H9 (cell line): ENCODE measurements at regions not wholly inside any gene's neighbourhood (a gene's known extent, or its start where the extent isn't known, plus 50 kb on each side); places are given as distances from the start of the nearest gene placed in this dataset.

Experiments used
- DNase-seq: peaks from one replicate; pipeline ENCODE4 v3.0.0-alpha.2; 2017
- H2AFZ ChIP-seq: one replicate; pipeline ENCODE4 v1.6.1; 2013; ENCODE audit warnings: mild to moderate bottlenecking, low read length, control low read depth, moderate library complexity
- H2AK5ac ChIP-seq: 2 replicates; pipeline ENCODE4 v1.6.1; 2013; ENCODE audit warnings: low read length, control low read depth, mixed read lengths; ENCODE audit not compliant: insufficient read length
- H2BK120ac ChIP-seq: one replicate; pipeline ENCODE4 v1.6.1; 2013; ENCODE audit warnings: low read depth, mild to moderate bottlenecking, low read length, control low read depth, inconsistent platforms; ENCODE audit not compliant: poor library complexity, severe bottlenecking
- H2BK12ac ChIP-seq: 2 replicates; pipeline ENCODE4 v1.6.1; 2013; ENCODE audit warnings: low read length, control low read depth, mixed read lengths, low read depth; ENCODE audit not compliant: insufficient read length
- H2BK15ac ChIP-seq: 2 replicates; pipeline ENCODE4 v1.6.1; 2013; ENCODE audit warnings: low read depth, low read length, control low read depth
- H2BK20ac ChIP-seq: one replicate; pipeline ENCODE4 v1.6.1; 2013; ENCODE audit warnings: low read depth, mild to moderate bottlenecking, low read length, control low read depth, inconsistent platforms; ENCODE audit not compliant: poor library complexity, severe bottlenecking
- H2BK5ac ChIP-seq: 2 replicates; pipeline ENCODE4 v1.6.1; 2013; ENCODE audit warnings: low read length, control low read depth, mixed read lengths; ENCODE audit not compliant: insufficient read length
- H3K14ac ChIP-seq: 2 replicates; pipeline ENCODE4 v1.6.1; 2013; ENCODE audit warnings: low read length, control low read depth; ENCODE audit not compliant: insufficient read depth
- H3K18ac ChIP-seq: 2 replicates; pipeline ENCODE4 v1.6.1; 2013; ENCODE audit warnings: low read depth, mild to moderate bottlenecking, mixed read lengths, low read length, control low read depth; ENCODE audit not compliant: insufficient read length
- H3K23ac ChIP-seq: 2 replicates; pipeline ENCODE4 v1.6.1; 2013; ENCODE audit warnings: low read length, control low read depth, mixed read lengths, low read depth; ENCODE audit not compliant: insufficient read length
- H3K23me2 ChIP-seq: 2 replicates; pipeline ENCODE4 v1.6.1; 2013; ENCODE audit warnings: low read depth, mild to moderate bottlenecking, mixed read lengths, low read length, control low read depth; ENCODE audit not compliant: insufficient read length, poor library complexity, severe bottlenecking
- H3K27ac ChIP-seq: 2 replicates; pipeline ENCODE4 v1.5.1; 2013; ENCODE audit warnings: low read length, control low read depth, mixed read lengths, low read depth; ENCODE audit not compliant: insufficient read length
- H3K27me3 ChIP-seq: 2 replicates; pipeline ENCODE4 v1.6.1; 2013; ENCODE audit warnings: low read length, control low read depth, inconsistent platforms; ENCODE audit not compliant: insufficient read depth
- H3K4ac ChIP-seq: 2 replicates; pipeline ENCODE4 v1.6.1; 2013; ENCODE audit warnings: low read depth, mild to moderate bottlenecking, control low read depth, inconsistent platforms, low read length, moderate library complexity
- H3K4me1 ChIP-seq: 2 replicates; pipeline ENCODE4 v1.6.1; 2013; ENCODE audit warnings: low read length, control low read depth, inconsistent platforms; ENCODE audit not compliant: insufficient read depth
- H3K4me2 ChIP-seq: 2 replicates; pipeline ENCODE4 v1.6.1; 2013; ENCODE audit warnings: low read length, control low read depth, mixed read lengths; ENCODE audit not compliant: insufficient read length, insufficient read depth
- H3K56ac ChIP-seq: 2 replicates; pipeline ENCODE4 v1.6.1; 2013; ENCODE audit warnings: low read depth, mild to moderate bottlenecking, mixed read lengths, low read length, control low read depth; ENCODE audit not compliant: insufficient read length
- H3K79me1 ChIP-seq: 2 replicates; pipeline ENCODE4 v1.6.1; 2013; ENCODE audit warnings: low read depth, mild to moderate bottlenecking, moderate library complexity, low read length, control low read depth, inconsistent platforms; ENCODE audit not compliant: insufficient read depth, poor library complexity, severe bottlenecking
- H3K79me2 ChIP-seq: 2 replicates; pipeline ENCODE4 v1.6.1; 2013; ENCODE audit warnings: low read length, control low read depth, inconsistent platforms; ENCODE audit not compliant: insufficient read depth
- H3K9ac ChIP-seq: 2 replicates; pipeline ENCODE4 v1.6.1; 2013; ENCODE audit warnings: low read length, control low read depth, mixed read lengths; ENCODE audit not compliant: insufficient read length; ENCODE audit errors: extremely low read depth
- H3K9me3 ChIP-seq: one replicate; pipeline ENCODE4 v1.6.1; 2013; ENCODE audit warnings: low read depth, low read length, inconsistent platforms; ENCODE audit not compliant: control insufficient read depth
- H3T11ph ChIP-seq: one replicate; pipeline ENCODE4 v1.6.1; 2013; ENCODE audit warnings: mild to moderate bottlenecking, low read length, control low read depth, inconsistent platforms
- H4K20me1 ChIP-seq: one replicate; pipeline ENCODE4 v1.6.1; 2013; ENCODE audit not compliant: control insufficient read depth, insufficient read length, insufficient read depth
- H4K5ac ChIP-seq: 2 replicates; pipeline ENCODE4 v1.6.1; 2013; ENCODE audit warnings: low read depth, mild to moderate bottlenecking, mixed read lengths, low read length, control low read depth; ENCODE audit not compliant: insufficient read length
- H4K8ac ChIP-seq: replicated peaks from 2 replicates; pipeline ENCODE4 v1.6.1; 2013; ENCODE audit warnings: low read length, control low read depth, mixed read lengths, low read depth; ENCODE audit not compliant: insufficient read length
- H4K91ac ChIP-seq: 2 replicates; pipeline ENCODE4 v1.6.1; 2013; ENCODE audit warnings: low read depth, mild to moderate bottlenecking, moderate library complexity, mixed read lengths, low read length, control low read depth; ENCODE audit not compliant: insufficient read length
- H3K27ac Mint-ChIP-seq, 3 experiments: 2 replicates in 2 of 3; 3 replicates in 1 of 3; pipeline ENCODE4 v1.8.0; 2020 to 2021; ENCODE audit warnings: mixed read lengths in 3 of 3, mild to moderate bottlenecking in 1 of 3, moderate library complexity in 1 of 3
- H3K27me3 Mint-ChIP-seq: 2 replicates; pipeline ENCODE4 v1.8.0; 2021; ENCODE audit warnings: low read depth, mild to moderate bottlenecking, moderate library complexity, mixed read lengths
- H3K36me3 Mint-ChIP-seq, 3 experiments: 2 replicates in 2 of 3; 3 replicates in 1 of 3; pipeline ENCODE4 v1.8.0; 2020 to 2021; ENCODE audit warnings: low read depth in 3 of 3, mixed read lengths in 3 of 3; ENCODE audit not compliant: insufficient read depth in 1 of 3
- H3K4me1 Mint-ChIP-seq, 2 experiments: 2 replicates each; pipeline ENCODE4 v1.8.0; 2020; ENCODE audit warnings: mixed read lengths in 2 of 2
- H3K4me3 Mint-ChIP-seq, 2 experiments: 2 replicates in 1 of 2; 3 replicates in 1 of 2; pipeline ENCODE4 v1.8.0; 2020 to 2021; ENCODE audit warnings: mild to moderate bottlenecking in 2 of 2, mixed read lengths in 2 of 2, moderate library complexity in 1 of 2
- H3K9me3 Mint-ChIP-seq, 2 experiments: 2 replicates in 1 of 2; 3 replicates in 1 of 2; pipeline ENCODE4 v1.8.0; 2020; ENCODE audit warnings: mild to moderate bottlenecking in 2 of 2, mixed read lengths in 2 of 2, moderate library complexity in 1 of 2
- CTCF ChIP-seq: fragments of 200-600 bp; sonication (generic); conservative IDR thresholded peaks from 3 replicates; pipeline ENCODE4 v1.8.0; 2021; ENCODE audit warnings: antibody characterized with exemption, mild to moderate bottlenecking
- WGBS: extraction: QIAGEN DNeasy Blood & Tissue Kit; methylation state at CpG from one replicate; pipeline ENCODE4 v1.1.7; 2013; ENCODE audit warnings: missing lambda C conversion rate, low lambda C conversion rate, mixed read lengths; ENCODE audit not compliant: insufficient read length; ENCODE audit errors: extremely low coverage; 5-methylcytosine and 5-hydroxymethylcytosine counted together

GRCh38 chr16:19935694-19936093 is 51.0 kb upstream of the GPRC5B start:
- H3K79me1 ChIP-seq: no peaks in the 10 kb centered on the region
- WGBS: no CpG with 5 or more reads among the region's 2 CpGs
- H3K23ac ChIP-seq: no peak overlapping the region
- H3K4me1 ChIP-seq: no peaks in the 10 kb centered on the region
- Mint-ChIP-seq H3K27ac (no peak overlapping the region), H3K27me3 (no peaks in the 10 kb centered on the region), H3K4me1 (peaks cover 0 to 4% of the 10 kb centered on the region in 2 experiments; a peak in 1 of 4 replicates), H3K4me3 (no peak overlapping the region), H3K36me3 (no peaks in the 10 kb centered on the region), H3K9me3 (no peaks in the 10 kb centered on the region)
- H3K27ac ChIP-seq: no peak overlapping the region
- H2AK5ac ChIP-seq: no peak overlapping the region
- no peak overlapping the region for H3K14ac ChIP-seq
- no peak overlapping the region for H2BK120ac ChIP-seq
- no peak for TF ChIP-seq CTCF
- H3K18ac ChIP-seq: no peak overlapping the region
- H4K91ac ChIP-seq: no peak overlapping the region
- H4K5ac ChIP-seq: no peak overlapping the region
- no peaks in the 10 kb centered on the region for H3K9me3 ChIP-seq
- H2AFZ ChIP-seq: no peak overlapping the region
- no peak overlapping the region for H3K4me2 ChIP-seq
- H3K23me2 ChIP-seq: no peaks in the 10 kb centered on the region
- H3K56ac ChIP-seq: no peak overlapping the region
- no peak overlapping the region for H2BK5ac ChIP-seq
- no peak overlapping the region for H3K4ac ChIP-seq
- no peak overlapping the region for H4K8ac ChIP-seq
- no peak overlapping the region for H2BK20ac ChIP-seq
- H2BK12ac ChIP-seq: no peak overlapping the region
- no peaks in the 10 kb centered on the region for H4K20me1 ChIP-seq
- no peaks in the 10 kb centered on the region for H3K27me3 ChIP-seq
- DNase-seq: no peak
- H2BK15ac ChIP-seq: no peak overlapping the region
- H3K9ac ChIP-seq: no peak overlapping the region
- no peak overlapping the region for H3T11ph ChIP-seq
- no peaks in the 10 kb centered on the region for H3K79me2 ChIP-seq
